Transverse colon (tissue), 4 donors: ENCODE measurements at regions not wholly inside any gene's neighbourhood (a gene's known extent, or its start where the extent isn't known, plus 50 kb on each side); places are given as distances from the start of the nearest gene placed in this dataset.

Experiments
- DNase-seq: peaks from one replicate; pipeline ENCODE4 v3.0.0-alpha.2; 2019
- H3K27ac ChIP-seq, 4 donors: fragments of 200-600 bp; sonication (generic); 2 replicates each; pipeline ENCODE4 v1.5.1; 2016 to 2018; ENCODE audit warnings: inconsistent platforms in 4 of 4
- H3K27me3 ChIP-seq: fragments of 200-600 bp; sonication (generic); 2 replicates; pipeline ENCODE4 v1.5.1; 2017; ENCODE audit warnings: inconsistent platforms
- H3K36me3 ChIP-seq, 4 donors: fragments of 200-600 bp; sonication (generic); 2 replicates each; pipeline ENCODE4 v1.5.1; 2017 to 2019; ENCODE audit warnings: inconsistent platforms in 4 of 4
- H3K4me1 ChIP-seq, 4 donors: fragments of 200-600 bp; sonication (generic); 2 replicates each; pipeline ENCODE4 v1.5.1; 2017 to 2020; ENCODE audit warnings: inconsistent platforms in 4 of 4
- H3K4me3 ChIP-seq, 4 donors: fragments of 200-600 bp; sonication (generic); 1 replicate in 1 of 4; 2 replicates in 3 of 4; pipeline versions ENCODE4 v1.5.1 to v1.6.1; 2017 to 2019; ENCODE audit warnings: inconsistent platforms in 4 of 4
- H3K9me3 ChIP-seq, 2 donors: fragments of 200-600 bp; sonication (generic); 2 replicates each; pipeline ENCODE4 v1.5.1; 2017 to 2019; ENCODE audit warnings: inconsistent platforms in 2 of 2
- CTCF ChIP-seq, 5 experiments: fragments of 200-600 bp in 3 of 5; fragments of 450-650 bp in 2 of 5; sonication (generic) in 3 of 5; IDR thresholded peaks; 1 replicate in 2 of 5; 2 replicates in 3 of 5; pipeline ENCODE4 v1.5.1; 2016 to 2017; ENCODE audit warnings: antibody characterized with exemption in 5 of 5, inconsistent platforms in 3 of 5, mild to moderate bottlenecking in 2 of 5, moderate library complexity in 1 of 5
- EP300 ChIP-seq: sonication (generic); formaldehyde crosslinking; IDR thresholded peaks from one replicate; pipeline ENCODE4 v1.6.1; 2017; ENCODE audit warnings: antibody characterized with exemption, low read depth
- POLR2A ChIP-seq: fragments of 450-650 bp; IDR thresholded peaks from one replicate; pipeline ENCODE4 v1.6.1; 2016; ENCODE audit warnings: antibody characterized with exemption, mild to moderate bottlenecking, moderate library complexity
- POLR2AphosphoS5 ChIP-seq, 3 donors: sonication (generic); formaldehyde crosslinking; IDR thresholded peaks; one replicate each; pipeline ENCODE4 v1.6.1; 2016; ENCODE audit warnings: antibody characterized with exemption in 3 of 3
- WGBS, 2 donors: methylation state at CpG; one replicate each; pipeline ENCODE4 v1.1.5; 2018; ENCODE audit warnings: low coverage in 1 of 2; 5-methylcytosine and 5-hydroxymethylcytosine counted together
- in situ Hi-C, 4 donors: fragments of 200-750 bp; cut with MboI; loops; one replicate each; pipeline versions ENCODE4 v1.15.0 to v1.15.1; 2017; ENCODE audit warnings: low sequenced_read_pairs in 3 of 4, low pct_ligation_motif_present in 1 of 4, low pct_unique_long_range_greater_than_20kb in 1 of 4
- intact Hi-C: fragments of 100-400 bp; cut with DNase I; formaldehyde crosslinking; loops from one replicate; pipeline ENCODE4 v1.15.1; 2023; ENCODE audit warnings: low total_unique reads

- Histone ChIP-seq H3K4me1 (no peaks in the 10 kb centered on the region), H3K27me3 (no peaks in the 10 kb centered on the region), H3K27ac (no peak overlapping the region), H3K9me3 (peaks cover 0 to 8% of the 10 kb centered on the region in 2 donors), H3K36me3 (no peaks in the 10 kb centered on the region), H3K4me3 (no peak overlapping the region)
- no peak for DNase-seq
- TF ChIP-seq EP300 (no peak), CTCF (IDR thresholded peaks at IDR 0.05) (no peak), POLR2AphosphoS5 (IDR thresholded peaks at IDR 0.05) (no peak)
- 93% methylated on average over 31 of the region's 33 CpGs; no CpG with 5 or more reads in 1 of the 2 donors for WGBS, 2 donors
- in situ Hi-C loops = no loop called here
- intact Hi-C loops = no loop called here
Observed at GRCh38 chr16:35140293-35140986, 1681.0 kb downstream of the TP53TG3F start.

- Histone ChIP-seq H3K27me3 (no peaks in the 10 kb centered on the region), H3K4me3 (no peak overlapping the region), H3K9me3 (peaks cover 0 to 4% of the 10 kb centered on the region in 2 donors), H3K36me3 (no peaks in the 10 kb centered on the region), H3K4me1 (no peaks in the 10 kb centered on the region), H3K27ac (no peak overlapping the region)
- in situ Hi-C loops (no loop called here), intact Hi-C loops (no loop called here)
- no peak for DNase-seq
- no peak for TF ChIP-seq EP300
- no peak for TF ChIP-seq POLR2AphosphoS5 (IDR thresholded peaks at IDR 0.05)
- TF ChIP-seq CTCF (IDR thresholded peaks at IDR 0.05) = no peak
- no peak for TF ChIP-seq POLR2A
- WGBS, 2 donors = 76 to 83% methylated on average over 12 to 18 of the region's 18 CpGs
Observed at GRCh38 chr16:35141303-35141702, 1681.9 kb downstream of the TP53TG3F start.

GRCh38 chr16:35142147-35142808 is 1682.9 kb downstream of the TP53TG3F start:
- H3K9me3 ChIP-seq = peaks cover 0 to 8% of the 10 kb centered on the region in 2 donors
- no peak overlapping the region for H3K27ac ChIP-seq
- in situ Hi-C loops = no loop called here

More at GRCh38 chr16:35142147-35142808, 1682.9 kb downstream of the TP53TG3F start:
- intact Hi-C loops = no loop called here
- TF ChIP-seq POLR2A (no peak), POLR2AphosphoS5 (IDR thresholded peaks at IDR 0.05) (no peak), EP300 (no peak), CTCF (IDR thresholded peaks at IDR 0.05) (no peak)
- Histone ChIP-seq H3K27me3 (no peaks in the 10 kb centered on the region), H3K36me3 (no peaks in the 10 kb centered on the region), H3K4me3 (no peak overlapping the region), H3K4me1 (no peaks in the 10 kb centered on the region)
- no peak for DNase-seq
- 66% methylated on average over 6 of the region's 6 CpGs; no CpG with 5 or more reads in 1 of the 2 donors for WGBS, 2 donors
